EL (cell line): ENCODE measurements at regions not wholly inside any gene's neighbourhood (a gene's known extent, or its start where the extent isn't known, plus 50 kb on each side); places are given as distances from the start of the nearest gene placed in this dataset.
A peak's percentile ranks its signal among the peaks of the same experiment; 100 is the strongest.

Experiments
- DNase-seq: peaks from one replicate; pipeline ENCODE4 v3.0.0-alpha.2; 2016

GRCh38 chr6:25041485-25042035, 105.8 kb upstream of the RIPOR2 start:
- no peak for DNase-seq

DNA sequence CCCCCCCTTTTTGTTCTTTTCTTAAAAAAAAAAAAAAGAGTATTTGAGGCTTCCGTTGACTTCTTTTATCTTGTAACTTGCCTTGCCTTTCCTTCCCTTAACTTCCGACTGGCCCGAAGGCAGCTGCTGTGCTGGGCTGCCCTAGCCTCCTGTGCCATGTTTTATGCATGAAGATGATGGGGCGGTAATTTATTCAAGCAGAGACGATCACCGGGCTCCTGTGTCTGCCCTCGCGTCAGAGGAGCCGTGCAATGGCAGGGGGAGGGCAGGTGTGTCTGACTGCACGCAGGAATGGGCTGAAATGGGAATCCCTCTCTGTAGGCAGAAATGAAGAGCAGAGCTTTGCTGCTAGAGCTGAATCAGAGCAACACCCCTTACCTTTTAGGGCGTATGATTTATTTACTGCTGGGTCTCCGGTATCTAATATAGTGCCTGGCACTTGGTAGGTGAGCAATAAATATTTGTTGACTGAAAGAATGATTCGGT, 106.3 kb upstream of the RIPOR2 start:
- no peak for DNase-seq

GRCh38 chr6:25042536-25042935, 106.8 kb upstream of the RIPOR2 start:
- DNase-seq, result no peak

GRCh38 chr6:25042984-25043725, 107.4 kb upstream of the RIPOR2 start:
- no peak for DNase-seq

DNA sequence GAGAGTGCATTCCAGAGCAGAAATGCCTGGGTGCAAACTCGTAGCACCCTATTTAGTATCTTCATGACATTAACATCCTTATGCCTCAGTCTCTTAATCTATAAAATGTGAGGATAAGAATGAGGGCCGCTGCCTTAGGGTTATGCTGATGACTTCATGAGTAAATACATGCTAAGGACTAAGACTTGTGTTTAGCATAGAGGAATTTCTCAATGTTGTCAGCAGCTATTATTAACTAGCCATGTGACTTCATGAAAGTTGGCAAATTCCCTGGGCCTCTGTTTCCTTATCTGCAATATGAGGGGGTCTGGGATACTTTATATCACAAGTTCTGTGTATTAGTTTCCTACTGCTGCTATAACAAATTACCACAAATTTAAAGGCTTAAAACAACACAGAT, 108.1 kb upstream of the RIPOR2 start:
- DNase-seq, result no peak

DNA sequence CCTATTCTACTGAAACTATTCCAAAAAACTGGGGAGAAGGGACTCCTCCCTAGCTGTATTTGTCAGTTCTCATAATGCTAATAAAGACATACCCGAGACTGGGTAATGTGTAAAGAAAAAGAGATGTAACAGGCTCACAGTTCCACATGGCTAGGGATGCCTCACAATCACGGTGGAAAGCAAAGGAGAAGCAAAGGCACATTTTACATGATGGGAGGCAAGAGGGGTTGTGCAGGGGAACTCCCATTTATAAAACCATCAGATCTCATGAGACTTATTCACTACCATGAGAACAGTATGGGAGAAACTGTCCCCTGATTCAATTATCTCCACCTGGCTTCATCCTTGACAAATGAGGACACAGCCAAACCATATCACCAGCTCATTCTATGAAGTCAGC, 111.2 kb upstream of the RIPOR2 start:
- no peak for DNase-seq

DNA sequence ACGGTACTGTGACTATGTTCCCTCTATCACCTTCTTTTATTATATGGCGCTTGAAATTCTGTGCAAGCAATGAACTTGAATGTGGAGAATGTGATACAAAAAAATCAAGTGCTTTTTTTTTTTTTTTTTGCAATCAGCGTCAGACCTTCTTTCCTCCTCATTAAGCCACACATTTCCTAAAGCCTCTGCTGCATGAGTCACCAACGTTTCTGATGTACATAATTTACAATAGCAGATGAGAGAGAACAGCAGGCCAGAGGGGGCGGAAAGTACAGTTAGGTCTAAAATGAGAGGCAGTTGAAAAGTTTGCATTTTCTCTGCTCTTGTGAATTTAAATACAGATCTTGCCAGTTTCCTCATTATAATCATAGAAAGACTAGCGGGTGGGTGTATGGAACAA, 114.6 kb upstream of the RIPOR2 start:
- DNase-seq, result peak; percentile 85

DNA sequence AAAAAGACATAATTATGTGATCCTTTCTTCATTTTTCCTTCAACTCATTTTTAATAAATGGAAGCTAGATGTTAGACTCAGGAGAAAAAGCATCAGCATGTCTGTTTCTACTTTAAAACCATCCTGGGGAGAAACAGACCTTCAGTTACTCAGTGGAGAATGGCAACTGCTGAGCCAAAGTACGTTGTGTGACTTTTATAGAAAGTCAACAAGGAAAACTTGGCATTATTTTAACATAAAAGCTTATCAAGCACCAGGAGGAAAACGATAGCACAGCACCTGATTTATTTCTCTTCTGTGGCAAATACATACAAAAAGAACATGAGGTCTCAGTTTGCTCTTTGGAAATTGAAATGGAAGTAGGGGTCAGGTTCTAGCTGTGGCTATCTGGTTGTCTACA, 115.3 kb upstream of the RIPOR2 start:
- DNase-seq, result no peak

GRCh38 chr6:25052181-25052580, 116.4 kb upstream of the RIPOR2 start:
- peak; percentile 10 for DNase-seq

DNA sequence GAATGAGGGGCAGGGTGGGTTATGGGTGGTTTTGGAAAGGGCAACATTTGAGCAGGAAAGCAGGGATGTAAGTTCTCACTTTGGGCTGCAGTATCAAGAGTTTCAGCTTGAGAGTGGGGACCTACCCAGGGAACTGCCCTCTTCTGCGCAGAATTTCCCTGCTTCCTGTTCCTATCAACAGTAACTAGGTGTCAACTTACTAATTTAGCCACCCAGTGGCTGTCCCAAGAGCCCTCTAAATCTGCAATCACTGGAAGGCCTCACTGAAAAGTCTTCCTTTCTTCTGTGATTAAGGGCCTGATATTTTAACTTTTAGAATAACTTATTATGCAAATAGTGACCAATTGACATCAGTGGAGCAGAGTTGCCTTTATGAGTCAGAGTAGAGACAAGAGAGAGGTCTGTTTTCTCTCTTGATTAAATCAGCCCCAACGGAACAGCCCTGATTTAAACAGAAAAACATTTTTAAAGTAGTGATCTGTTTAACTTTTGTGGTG, 118.2 kb upstream of the RIPOR2 start:
- DNase-seq, result peak; percentile 62

DNA sequence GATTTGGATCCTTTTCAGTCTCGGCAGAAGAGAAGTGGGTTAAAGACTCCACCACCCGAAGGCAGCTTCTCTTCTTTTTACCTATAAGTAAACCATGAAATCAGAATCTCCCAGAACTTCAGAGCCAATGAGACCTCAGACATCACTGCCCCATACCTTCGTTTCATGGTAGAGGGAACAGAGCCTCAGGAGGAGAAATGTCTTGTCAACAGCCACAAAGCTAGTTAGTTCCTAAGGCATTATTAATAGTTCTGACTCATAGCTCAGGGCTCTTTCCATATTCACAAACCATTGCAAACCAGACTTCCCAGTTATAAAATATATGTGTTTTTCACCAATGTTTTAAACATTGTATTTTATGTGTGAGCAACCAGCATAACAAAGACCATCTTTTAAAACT, 118.7 kb upstream of the RIPOR2 start:
- DNase-seq, result peak; percentile 75

- DNase-seq, result no peak
These were observed 120.4 kb upstream of the RIPOR2 start for GRCh38 chr6:25056130-25056529.

GRCh38 chr6:25057111-25057905, 121.5 kb upstream of the RIPOR2 start:
- DNase-seq, result no peak

DNA sequence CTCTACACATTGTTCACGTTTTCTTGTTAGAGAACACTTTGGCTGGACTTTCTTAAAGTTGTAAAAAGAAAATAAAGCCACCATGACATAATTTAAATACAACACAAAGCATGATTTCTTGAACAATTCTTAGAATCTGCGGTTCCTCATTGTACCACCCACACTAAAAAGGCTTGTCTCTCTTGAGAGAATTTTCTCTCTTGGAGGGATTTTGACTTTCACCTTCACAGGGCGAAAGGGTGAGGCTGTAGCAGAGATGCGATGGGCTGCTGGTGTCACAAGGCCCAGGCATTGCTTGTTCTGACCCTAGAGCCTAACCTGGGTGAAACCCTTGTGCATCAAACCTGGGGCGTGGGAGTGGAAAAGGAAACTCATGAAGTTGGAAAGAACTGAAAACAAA, 122.7 kb upstream of the RIPOR2 start:
- no peak for DNase-seq

DNA sequence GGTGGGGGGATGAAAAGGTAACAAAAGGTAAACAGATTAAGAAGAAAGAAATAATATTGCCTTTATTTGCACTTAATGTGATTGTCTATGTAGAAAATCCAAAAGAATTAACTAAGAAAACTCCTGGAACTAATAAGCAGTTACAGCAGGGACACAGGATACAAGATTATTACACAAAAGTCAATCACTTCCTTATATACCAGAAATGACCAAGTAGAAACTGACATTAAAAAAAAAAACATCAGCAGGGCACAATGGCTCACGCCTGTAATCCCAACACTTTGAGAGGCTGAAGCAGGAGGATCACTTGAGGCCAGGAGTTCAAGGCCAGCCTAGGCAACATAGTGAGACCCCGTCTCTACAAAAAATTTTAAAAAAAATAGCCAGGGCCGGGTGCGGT, 123.2 kb upstream of the RIPOR2 start:
- DNase-seq, result no peak

- no peak for DNase-seq
These were observed 124.8 kb upstream of the RIPOR2 start for GRCh38 chr6:25060522-25060921.

- DNase-seq, result no peak
These were observed 125.7 kb upstream of the RIPOR2 start for GRCh38 chr6:25061289-25061936.

- no peak for DNase-seq
These were observed 126.5 kb upstream of the RIPOR2 start for GRCh38 chr6:25062070-25062811.

DNA sequence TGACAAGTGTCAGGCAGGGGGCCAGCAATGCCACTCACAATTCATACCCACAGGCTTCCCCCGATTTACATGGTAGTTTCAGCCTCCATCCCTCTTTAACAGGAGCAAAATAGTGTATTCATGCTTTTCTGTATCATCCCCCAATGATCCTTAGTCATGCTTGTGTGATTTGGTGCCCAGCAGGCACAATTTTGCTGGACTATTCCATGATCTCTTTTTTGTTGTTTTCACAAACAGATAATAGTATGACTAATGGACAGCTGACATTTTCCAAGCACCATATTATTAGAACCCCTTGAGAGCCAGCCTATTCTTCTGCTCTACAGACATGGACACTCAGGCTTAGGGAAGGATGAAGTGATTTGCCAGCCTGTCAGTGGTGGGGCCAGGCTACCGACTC, 128.2 kb upstream of the RIPOR2 start:
- no peak for DNase-seq

- DNase-seq, result no peak
These were observed 129.9 kb upstream of the RIPOR2 start for GRCh38 chr6:25065666-25066065.

DNA sequence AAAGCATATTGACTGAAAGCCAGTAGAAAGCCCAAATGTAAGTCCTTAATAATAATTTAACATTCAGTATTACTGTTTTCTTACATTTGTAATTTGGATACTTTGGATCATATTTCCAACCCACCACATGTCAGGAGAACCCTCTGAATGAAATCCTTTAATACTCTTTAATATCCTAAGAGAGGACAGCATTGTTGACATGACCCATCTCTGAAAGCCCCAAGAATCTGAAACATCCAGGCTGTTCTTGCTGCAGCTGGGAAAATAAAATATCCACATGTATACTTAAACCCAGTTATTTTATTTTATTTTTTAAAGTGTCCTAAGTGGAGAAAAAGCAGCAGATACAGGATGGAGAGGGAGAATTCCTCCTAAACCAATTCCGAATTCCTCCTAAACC, 130.8 kb upstream of the RIPOR2 start:
- no peak for DNase-seq

DNA sequence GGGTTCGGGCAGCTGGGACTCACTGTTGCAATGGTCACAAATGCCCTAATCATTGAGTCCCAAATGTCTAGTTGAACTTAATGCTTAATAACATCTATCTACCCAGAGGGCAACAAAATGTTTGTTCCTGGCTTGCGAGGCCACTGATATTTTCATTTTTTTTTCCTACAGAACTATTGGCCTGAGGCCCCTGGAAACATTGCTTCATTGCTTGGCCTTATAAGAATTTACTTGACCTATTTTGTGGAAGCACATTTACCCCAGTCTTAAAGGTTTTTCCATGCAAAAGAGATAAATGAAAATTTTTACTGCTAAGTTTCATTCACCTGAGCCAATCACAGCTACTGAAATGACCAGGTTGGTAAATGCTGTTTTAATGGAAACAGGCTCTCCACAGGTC, 133.1 kb upstream of the RIPOR2 start:
- DNase-seq, result no peak
